SHP77 (cell line): ENCODE measurements at regions not wholly inside any gene's neighbourhood (a gene's known extent, or its start where the extent isn't known, plus 50 kb on each side); places are given as distances from the start of the nearest gene placed in this dataset.
A peak's percentile ranks its signal among the peaks of the same experiment; 100 is the strongest.
"Not testable (repeated sequence)": the region's sequence is repeated elsewhere in the genome, so short reads cannot be mapped to it uniquely, and the experiment has no call there.

Experiments used
- DNase-seq, 2 experiments: peaks; one replicate each; lab custom pipeline; 2025; lab: John Stamatoyannopoulos, UW

DNA sequence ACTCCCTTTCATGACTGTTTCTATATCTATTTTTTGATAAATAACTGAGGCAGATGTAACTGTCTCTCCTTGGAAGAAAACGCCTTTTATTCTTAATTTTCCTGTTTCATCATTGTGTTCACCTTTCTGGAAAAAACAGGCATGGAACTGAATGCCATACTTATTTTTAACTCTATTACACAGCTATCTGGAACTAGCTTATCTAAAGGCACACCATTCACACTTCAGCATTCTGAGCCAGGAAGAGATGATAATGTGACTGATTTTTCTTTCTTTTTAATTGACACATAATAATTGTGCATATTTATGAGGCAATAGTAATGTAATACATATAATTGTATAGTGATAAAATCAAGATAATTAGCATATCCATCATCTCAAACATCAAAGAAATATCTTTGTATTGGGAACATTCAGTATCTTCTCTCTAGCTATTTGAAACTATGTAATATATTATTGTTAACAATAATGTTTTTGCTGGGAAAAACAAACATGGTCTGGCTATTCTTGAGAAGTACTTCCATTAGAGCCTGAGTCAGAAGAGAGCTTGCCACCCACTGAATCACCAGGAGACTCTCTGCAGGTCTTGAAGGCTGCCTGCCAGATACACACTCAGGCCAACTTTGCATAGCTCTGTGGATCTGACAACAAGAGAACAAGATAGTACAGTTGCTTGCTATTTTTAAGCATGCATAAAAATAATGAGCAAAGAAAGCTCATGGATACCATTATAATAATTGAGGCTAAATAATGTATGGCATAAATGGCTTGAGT is 501.0 kb upstream of the EDIL3 start:
- no peak for DNase-seq

DNA sequence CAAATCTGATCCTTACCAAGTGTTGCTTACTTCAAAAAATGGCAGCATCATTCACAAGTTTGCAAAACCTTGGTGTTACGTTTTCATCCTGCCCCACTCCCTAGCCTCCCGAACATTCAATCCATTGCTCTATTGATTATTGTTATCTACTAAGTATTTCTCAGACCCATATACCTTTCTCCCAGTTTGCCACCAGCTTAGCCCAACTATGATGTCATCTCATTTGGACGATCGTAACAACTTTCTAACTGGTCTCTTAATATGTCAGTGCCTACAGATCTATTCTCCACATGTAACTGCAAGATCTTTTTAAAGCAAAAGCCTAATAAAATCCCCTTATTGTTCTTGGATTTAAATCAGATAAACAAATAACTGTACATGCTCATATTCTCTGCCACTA is 497.1 kb upstream of the EDIL3 start:
- DNase-seq = no peak

DNA sequence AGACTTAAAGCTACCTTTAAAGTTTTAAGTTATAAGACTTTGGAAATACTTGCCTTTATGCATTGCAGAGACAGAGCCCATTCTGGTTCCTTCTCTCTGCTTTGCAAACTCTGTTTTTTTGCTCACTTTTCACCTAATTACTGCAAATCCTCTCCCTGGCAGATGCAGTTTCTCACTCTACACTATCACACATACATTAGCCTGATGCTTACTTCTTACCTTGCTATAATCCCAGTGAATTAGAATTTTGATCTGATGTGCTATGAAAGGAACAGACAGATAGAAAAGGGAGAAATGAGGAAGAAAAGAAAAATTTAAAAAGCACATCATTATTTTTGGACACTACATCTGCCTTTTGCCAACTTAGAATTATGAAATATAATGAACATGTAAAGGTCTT is 489.5 kb upstream of the EDIL3 start:
- DNase-seq = no peak

DNA sequence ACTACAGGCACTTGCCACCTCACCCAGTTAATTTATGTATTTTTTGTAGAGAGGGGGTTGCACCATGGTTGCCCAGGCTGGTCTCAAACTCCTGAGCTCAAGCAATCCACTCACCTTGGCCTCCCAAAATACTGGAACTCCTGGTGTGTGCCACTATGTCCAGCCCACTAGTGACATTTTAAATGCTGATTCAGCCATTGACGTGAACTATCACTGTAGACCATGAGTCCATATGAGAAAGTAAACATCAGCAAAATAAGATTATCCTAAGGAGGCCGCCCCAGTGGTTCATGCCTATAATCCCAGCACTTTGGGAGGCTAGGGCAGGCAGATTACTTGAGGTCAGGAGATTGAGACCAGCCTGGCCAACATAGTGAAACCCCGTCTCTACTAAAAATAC is 488.1 kb upstream of the EDIL3 start:
- no peak for DNase-seq

DNA sequence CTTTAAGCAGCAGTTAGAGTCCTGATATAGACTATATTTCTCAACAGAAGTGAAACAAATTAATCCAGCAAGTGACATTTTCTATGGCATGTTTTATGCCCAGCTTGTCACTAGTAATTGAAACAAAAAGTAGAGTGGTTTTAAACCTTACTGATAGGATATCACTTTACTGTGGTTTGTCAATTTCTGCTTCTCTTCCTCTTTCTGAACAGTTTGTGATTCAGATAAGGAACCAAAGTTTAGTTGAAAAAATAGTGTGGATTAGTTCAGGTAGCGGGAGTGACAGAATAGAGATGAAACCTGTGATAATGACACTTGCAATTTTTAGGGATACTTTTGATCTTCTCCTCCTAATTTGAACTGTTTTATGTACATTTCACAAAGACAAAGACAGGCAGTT is 485.7 kb upstream of the EDIL3 start:
- no peak for DNase-seq

GRCh38 chr5:84869675-84870074 is 485.0 kb upstream of the EDIL3 start:
- no peak for DNase-seq

DNA sequence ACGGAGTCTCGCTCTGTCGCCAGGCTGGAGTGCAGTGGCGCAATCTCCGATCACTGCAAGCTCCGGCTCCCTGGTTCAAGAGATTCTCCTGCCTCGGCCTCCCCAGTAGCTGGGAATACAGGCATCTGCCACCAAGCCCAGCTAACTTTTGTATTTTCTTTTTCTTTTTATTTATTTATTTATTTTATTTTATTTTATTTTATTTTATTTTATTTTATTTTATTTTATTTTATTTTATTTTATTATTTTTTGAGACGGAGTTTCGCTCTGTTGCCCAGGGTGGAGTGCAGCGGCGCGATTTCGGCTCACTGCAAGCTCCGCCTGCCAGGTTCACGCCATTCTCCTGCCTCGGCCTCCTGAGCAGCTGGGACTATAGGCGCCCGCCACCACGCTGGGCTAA is 479.3 kb upstream of the EDIL3 start:
- not testable (repeated sequence) for DNase-seq

DNA sequence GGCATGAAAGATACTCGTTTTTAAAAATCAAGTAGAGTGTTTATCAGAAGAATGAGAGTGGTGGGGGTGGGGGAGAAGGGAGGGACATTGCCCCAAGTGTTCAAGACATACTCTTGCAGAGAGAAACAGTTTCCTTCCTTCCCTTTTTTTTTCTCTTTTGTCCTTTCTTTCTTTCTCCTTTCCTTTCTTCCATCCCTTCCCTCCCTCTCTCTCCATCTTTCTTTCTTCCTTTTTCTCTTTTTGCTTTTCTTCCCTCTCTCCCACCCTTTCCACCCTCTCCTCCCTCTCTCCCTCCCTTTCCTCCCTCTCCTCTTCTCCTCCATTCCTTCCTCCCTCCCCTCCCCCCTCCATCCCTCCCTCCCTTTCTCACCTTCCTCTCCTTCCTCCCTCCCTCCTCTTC is 478.3 kb upstream of the EDIL3 start:
- DNase-seq = no peak

- no peak for DNase-seq
These were observed 477.5 kb upstream of the EDIL3 start for GRCh38 chr5:84862132-84862531.

DNA sequence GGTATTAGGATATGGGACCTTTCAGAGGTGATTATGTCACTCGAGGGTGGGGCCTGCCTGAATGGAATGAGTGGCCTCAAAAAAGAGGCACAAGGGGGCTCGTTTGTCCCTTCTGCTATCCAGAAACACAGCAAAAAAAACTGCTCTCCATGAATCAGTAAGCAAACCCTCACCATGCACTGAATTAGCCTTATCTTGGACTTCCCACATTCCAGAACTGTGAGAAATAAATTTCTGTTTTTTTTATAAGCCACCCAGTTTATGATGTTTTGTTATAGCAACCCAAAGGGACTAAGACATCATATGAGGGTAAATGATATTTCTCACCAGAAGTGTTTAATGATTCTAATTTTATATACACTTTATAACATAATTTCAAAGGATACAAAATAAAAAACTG is 476.6 kb upstream of the EDIL3 start:
- DNase-seq = no peak

DNA sequence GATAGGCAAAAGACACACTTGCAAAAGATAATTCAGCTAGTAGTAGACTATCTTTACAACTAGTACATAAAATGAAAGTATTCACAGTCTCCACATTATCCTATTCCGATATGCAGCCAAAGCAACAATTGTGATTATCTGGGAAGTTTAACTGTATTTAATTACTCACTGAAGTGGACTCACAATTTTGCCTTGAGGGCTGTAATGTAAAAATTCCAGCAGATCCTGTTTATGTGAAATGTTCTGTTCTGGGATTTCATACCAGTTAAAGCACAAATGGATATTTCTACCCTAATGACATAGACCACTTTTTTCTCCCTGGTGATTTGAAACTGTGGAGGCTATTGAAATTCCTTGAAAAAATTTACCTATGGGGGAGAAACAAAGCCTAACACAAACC is 474.4 kb upstream of the EDIL3 start:
- no peak for DNase-seq

GRCh38 chr5:84831701-84832100 is 447.0 kb upstream of the EDIL3 start:
- no peak for DNase-seq

DNA sequence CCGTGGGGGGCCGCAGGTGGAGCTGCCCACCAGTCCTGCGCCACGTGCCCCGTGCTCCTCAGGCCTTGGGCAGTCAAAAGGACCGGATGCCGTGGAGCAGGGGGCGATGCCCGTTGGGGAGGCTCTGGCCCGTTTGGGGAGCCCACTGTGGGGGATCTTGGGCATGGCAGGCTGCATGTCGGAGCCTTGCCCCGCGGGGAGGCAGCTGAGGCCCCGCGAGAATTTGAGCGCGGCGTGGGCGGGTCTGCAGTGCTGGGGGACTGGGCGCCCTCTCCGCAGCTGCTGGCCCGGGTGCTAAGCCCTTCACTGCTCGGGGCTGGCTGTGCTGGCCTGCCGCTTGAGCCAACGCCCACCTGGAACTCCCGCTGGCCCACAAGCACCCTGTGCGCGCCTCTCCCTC is 445.6 kb upstream of the EDIL3 start:
- DNase-seq = no peak

- no peak for DNase-seq
These were observed 440.9 kb upstream of the EDIL3 start for GRCh38 chr5:84825606-84826005.

GRCh38 chr5:84821924-84822323 is 437.2 kb upstream of the EDIL3 start:
- DNase-seq = peak; percentile 44 to 47

DNA sequence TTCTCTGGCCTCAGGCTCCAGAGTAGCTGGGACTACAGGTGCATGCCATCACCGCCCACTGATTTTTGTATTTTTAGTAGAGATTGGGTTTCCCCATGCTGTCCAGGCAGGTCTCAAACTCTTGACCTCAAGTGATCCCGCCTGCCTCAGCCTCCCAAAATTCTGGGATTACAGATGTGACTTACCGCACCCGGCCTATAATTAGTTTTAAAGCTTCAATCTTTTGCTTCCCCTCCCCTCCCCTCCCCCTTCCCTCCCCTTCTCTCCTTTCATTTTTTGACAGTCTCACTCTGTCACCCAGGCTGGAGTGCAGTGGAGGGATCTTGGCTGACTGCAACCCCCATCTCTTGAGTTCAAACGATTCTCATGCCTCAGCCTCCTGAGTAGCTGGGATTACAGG is 433.3 kb upstream of the EDIL3 start:
- no peak for DNase-seq

DNA sequence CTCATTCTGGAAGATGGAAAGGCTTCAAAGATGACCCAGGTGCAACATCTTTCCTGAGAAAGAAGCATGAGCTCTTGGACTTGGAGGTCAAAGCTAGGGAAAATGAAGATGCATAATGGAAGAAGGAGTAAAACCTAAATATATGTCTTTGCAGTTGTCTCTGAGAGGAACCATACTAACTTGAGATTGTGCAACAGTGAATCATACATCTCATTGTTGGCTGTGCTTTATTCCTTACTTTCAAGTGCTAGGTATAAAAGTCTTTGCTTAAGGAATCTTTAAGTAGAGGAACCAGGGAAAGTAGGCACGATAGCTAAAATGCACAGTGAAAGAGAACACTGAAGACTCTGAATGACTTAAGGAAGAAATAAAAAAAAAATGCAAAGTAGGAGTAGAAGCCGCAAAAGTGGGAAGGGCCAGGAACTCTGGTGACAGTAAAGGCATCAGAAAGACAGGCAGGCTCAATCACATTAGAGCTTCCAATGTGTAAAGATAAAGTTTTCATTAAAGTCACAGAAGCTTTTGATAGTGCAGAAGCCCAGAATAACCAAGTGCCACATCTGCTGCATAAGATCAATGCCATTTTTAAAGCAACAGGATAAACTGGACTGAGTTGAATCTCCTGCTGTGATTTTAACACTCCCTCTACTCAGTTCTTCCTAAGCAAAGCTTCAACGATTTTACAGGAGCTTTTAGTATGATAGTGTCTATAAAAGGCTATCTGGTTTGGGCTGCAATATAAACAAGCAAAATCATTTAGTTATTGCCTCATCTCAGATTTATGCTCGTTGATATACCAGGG is 432.3 kb upstream of the EDIL3 start:
- no peak for DNase-seq

DNA sequence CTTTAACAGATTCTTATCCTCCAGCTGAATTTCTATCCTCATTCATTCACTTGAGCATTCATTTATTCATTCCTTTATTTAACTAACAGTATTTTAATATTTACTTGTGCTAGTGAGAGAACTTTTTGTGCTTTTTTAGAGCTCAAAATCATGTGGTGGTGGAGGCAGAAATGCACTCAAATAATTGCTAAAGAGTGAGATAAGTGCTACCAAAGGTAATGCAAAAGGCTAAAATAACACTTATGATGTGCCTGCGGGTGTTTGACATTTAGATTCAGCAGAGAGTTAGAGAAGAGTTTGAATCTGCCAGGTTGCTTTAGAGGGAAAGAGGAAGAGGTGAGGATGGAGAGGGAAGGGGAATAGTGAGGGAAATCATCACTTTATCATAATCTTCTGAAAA is 431.5 kb upstream of the EDIL3 start:
- no peak for DNase-seq

DNA sequence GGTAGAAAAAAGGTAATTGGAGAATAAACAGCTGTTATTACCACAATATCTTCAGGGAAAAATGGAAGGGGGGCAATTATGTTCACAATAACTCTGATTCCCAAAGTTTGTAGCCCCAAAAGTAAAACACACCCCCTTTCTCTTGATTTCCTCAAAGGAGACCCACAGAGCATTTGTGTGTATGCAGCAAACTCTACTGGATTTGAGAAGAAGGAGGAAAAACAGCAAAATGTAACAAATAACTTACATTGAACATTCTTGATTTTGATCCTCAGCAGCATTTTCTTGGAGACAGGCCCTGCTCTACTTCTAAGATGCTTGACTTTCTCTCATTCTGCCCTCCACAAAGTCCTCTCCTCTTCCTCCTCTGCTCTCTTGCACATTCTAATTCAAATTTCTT is 420.8 kb upstream of the EDIL3 start:
- no peak for DNase-seq

DNA sequence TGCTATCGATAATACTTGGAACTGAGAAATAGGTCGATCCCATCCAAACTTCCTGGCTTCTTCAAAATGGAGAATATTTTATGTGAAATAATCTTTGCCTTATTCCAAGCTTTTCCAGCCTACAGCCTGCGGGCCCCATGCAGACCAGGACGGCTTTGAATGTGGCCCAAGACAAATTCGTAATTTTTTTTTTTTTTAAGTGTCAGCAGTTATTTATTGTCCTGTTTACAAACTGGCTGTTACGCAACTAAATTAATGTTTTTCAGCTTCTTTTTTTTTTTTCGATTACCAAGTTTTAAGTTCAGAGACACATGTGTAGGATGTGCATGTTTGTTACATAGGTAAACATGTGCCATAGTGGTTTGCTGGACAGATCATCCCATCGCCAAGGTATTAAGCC is 411.7 kb upstream of the EDIL3 start:
- DNase-seq = no peak

DNA sequence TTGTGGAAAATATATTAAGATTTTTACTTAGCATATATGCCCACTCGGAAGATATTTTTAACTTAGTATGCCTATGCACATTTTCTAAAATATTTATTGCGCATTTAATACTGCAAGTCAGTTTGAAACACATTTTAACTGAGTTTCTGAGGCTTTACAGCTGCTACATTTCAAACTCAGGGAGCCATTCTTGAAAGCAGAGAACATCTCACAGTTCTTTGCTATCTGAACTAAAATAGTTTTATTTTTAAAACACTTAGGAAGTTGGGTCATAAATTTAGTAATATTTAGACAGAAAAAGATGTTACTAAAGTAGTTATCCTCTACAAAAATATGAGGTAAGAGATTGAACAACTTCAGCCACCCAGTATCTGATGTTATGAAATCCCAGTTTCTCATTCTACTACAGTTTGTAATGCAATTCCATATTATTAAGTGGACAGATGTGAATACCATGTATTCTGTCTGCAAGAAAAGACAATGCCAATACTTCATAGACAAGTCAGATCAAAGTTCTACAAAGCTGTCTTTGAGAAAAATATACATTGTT is 409.9 kb upstream of the EDIL3 start:
- DNase-seq = no peak

- no peak for DNase-seq
These were observed 407.1 kb upstream of the EDIL3 start for GRCh38 chr5:84791730-84792129.

- DNase-seq = no peak
These were observed 406.5 kb upstream of the EDIL3 start for GRCh38 chr5:84791138-84791537.
